22Rv1 (cell line): ENCODE measurements at regions not wholly inside any gene's neighbourhood (a gene's known extent, or its start where the extent isn't known, plus 50 kb on each side); places are given as distances from the start of the nearest gene placed in this dataset.

Experiments
- CTCF ChIP-seq: fragments of 450-650 bp; IDR thresholded peaks from 2 replicates; pipeline ENCODE4 v1.5.1; 2017; ENCODE audit warnings: mild to moderate bottlenecking
- ZFX ChIP-seq: fragments of 450-650 bp; IDR thresholded peaks from 2 replicates; pipeline ENCODE4 v1.6.1; 2017; ENCODE audit warnings: antibody characterized with exemption, borderline replicate concordance

DNA sequence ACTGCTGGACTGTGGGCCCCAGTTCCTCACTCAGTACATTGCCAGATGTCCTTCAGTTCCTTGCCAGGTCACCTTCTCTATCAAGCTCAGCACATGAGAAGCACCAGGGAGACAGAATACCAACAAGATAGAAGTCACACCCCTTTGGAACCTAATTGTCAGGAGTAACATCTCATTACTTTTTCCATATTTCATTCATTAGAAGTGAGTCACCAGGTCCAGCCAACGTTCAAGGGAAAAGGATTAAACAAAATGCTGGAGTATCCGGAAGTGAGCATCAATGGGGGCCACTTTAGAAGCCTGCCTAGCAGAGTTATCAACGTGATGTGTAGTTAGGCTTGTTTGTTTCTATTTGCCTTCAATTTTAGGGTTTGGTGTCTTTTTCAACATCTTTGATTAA, 569.3 kb downstream of the MIAT start:
- TF ChIP-seq ZFX (no peak), CTCF (no peak)
